ENCODE measurements at regions not wholly inside any gene's neighbourhood (a gene's known extent, or its start where the extent isn't known, plus 50 kb on each side); places are given as distances from the start of the nearest gene placed in this dataset.

DNA sequence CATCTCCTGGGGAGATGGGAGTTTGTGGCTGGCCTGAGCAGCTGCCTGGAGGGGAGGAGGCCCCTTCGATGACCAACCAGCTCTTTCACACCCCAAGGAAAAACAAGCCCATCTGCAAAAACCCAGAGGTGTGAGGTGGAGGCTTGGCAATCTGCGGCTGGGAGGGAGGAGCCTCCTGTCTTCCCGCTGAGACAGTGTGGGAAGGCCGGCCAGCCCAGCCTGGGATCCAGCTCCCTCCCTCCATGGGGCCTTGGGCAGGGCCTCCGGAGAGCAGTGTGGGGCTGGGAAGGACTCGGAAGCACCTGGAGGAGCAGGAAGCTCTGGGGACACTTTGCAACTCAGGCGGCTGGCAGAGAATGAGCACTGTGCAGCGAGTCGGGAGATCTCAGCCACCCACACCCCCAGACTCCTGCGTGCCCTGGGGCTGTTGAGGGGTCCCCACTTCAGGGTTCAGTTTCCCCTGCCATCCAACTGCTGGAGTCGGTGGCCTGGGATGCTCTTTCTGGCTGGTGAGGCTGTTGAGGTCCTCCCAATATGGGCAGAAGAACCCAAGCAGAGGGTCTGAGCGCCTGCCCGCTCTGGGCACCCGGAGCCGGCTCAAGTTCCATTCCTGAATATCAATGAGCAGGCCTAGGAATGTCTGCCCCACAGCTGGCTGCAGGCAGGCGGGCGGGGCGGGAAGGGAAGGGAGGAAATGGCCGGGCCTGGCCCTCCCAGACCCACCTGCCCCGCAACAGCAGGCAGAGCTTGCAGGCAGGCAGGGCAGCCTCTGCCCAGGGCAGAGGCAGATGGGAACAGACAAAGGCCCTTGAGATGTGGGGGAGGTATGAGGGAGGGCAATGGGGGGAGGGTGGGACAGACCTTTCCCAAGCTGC, 101.1 kb downstream of the FGF18 start (continued):
- TF ChIP-seq FOSL1 (IDR thresholded peaks at IDR 0.05; ENCODE audit: insufficient read depth, low read depth, low read length) (no peak), RBBP5 (IDR thresholded peaks at IDR 0.05; ENCODE audit: borderline replicate concordance, low read depth, low read length) (peak; percentile 97), KDM5A (IDR thresholded peaks at IDR 0.05; ENCODE audit: low read length) (no peak), POLR2AphosphoS5 (IDR thresholded peaks at IDR 0.05; ENCODE audit: low read depth, low read length) (no peak), SIN3A (conservative IDR thresholded peaks at IDR 0.05 in 1 of 2, IDR thresholded peaks at IDR 0.05 in 1 of 2; ENCODE audit: low read depth in 1 of 2, low read length in 2 of 2) (no peak; a peak in 1 of 4 replicates), KDM4A (IDR thresholded peaks at IDR 0.05; ENCODE audit: low read depth, low read length, severe bottlenecking) (peak; percentile 13), E2F6 (IDR thresholded peaks at IDR 0.05) (peak; percentile 74), BCL11A (IDR thresholded peaks at IDR 0.05; ENCODE audit: low read depth in 2 of 2, low read length in 2 of 2) (no peak), HDAC2 (IDR thresholded peaks at IDR 0.05; ENCODE audit: borderline replicate concordance in 1 of 2, low read depth in 2 of 2, low read length in 2 of 2) (peak in 1 of 2 experiments; percentile 37; a peak in 1 of 4 replicates), TAF7 (optimal IDR thresholded peaks at IDR 0.05; ENCODE audit: borderline replicate concordance, low read depth, low read length) (no peak), POU5F1 (IDR thresholded peaks at IDR 0.05; ENCODE audit: low read depth, low read length) (no peak), EP300 (IDR thresholded peaks at IDR 0.05; ENCODE audit: borderline replicate concordance in 1 of 2, low read depth in 2 of 2, low read length in 2 of 2) (peak in 1 of 2 experiments; percentile 55; a peak in 1 of 3 replicates), CBX5 (IDR thresholded peaks at IDR 0.05; ENCODE audit: low read depth, low read length) (no peak), SP1 (IDR thresholded peaks at IDR 0.05; ENCODE audit: low read depth, low read length) (0 out of 2 replicates have a peak, but pooled peaks have one; percentile 30), TEAD4 (IDR thresholded peaks at IDR 0.05; ENCODE audit: low read depth, low read length) (peak; percentile 95), CHD2 (IDR thresholded peaks at IDR 0.05; ENCODE audit: low read length) (no peak), NANOG (IDR thresholded peaks at IDR 0.05; ENCODE audit: insufficient read depth, low read depth, low read length, poor library complexity, severe bottlenecking) (no peak), MAX (IDR thresholded peaks at IDR 0.05) (peak; percentile 69), TBP (IDR thresholded peaks at IDR 0.05; ENCODE audit: low read depth, low read length) (no peak), SUZ12 (IDR thresholded peaks at IDR 0.05; ENCODE audit: low read length) (no peak), GTF2F1 (IDR thresholded peaks at IDR 0.05; ENCODE audit: borderline replicate concordance, low read depth, low read length) (no peak), TCF12 (IDR thresholded peaks at IDR 0.05; ENCODE audit: low read depth, low read length) (peak; percentile 44; the same call in 1 of the 2 replicates), SIRT6 (IDR thresholded peaks at IDR 0.05; ENCODE audit: low read length) (no peak)

Measured in H1 (cell line).